ENCODE measurements at regions not wholly inside any gene's neighbourhood (a gene's known extent, or its start where the extent isn't known, plus 50 kb on each side); places are given as distances from the start of the nearest gene placed in this dataset.
"Not testable (repeated sequence)": the region's sequence is repeated elsewhere in the genome, so short reads cannot be mapped to it uniquely, and the experiment has no call there.

GRCh38 chr18:30186245-30186644, 856.3 kb downstream of the DSC3 start:
- H3K4me3 ChIP-seq (ENCODE audit: low read length): no peak overlapping the region
- H3K4me1 ChIP-seq (ENCODE audit: insufficient read depth, low read length): no peaks in the 10 kb centered on the region
- peaks cover 5% of the 10 kb centered on the region for H3K9me3 ChIP-seq (ENCODE audit: low read depth, low read length)
- H3K27me3 ChIP-seq (ENCODE audit: insufficient read depth, low read length): no peaks in the 10 kb centered on the region

DNA sequence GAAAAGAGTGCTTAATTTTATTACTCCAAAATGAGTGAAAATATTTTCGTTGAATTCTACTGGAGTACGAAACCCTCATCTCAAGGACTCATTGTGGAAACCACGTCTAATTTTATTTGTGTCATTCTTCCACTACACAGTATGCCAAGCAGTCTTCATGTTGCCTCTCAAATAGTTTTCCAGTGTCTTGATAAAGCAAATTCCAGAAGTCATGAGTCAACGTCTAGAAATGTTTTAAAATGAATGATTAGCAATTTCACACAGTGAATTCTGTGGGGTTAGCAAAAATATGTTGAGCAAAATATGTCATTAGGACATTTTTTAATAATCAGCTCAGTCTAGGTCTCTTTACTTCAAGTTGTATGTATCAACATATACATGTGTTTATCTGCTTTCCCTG, 865.5 kb downstream of the DSC3 start:
- H3K27me3 ChIP-seq (ENCODE audit: insufficient read depth, low read length): no peaks in the 10 kb centered on the region
- no peaks in the 10 kb centered on the region for H3K9me3 ChIP-seq (ENCODE audit: low read depth, low read length)
- no peak overlapping the region for H3K4me3 ChIP-seq (ENCODE audit: low read length)
- H3K4me1 ChIP-seq (ENCODE audit: insufficient read depth, low read length): no peaks in the 10 kb centered on the region

DNA sequence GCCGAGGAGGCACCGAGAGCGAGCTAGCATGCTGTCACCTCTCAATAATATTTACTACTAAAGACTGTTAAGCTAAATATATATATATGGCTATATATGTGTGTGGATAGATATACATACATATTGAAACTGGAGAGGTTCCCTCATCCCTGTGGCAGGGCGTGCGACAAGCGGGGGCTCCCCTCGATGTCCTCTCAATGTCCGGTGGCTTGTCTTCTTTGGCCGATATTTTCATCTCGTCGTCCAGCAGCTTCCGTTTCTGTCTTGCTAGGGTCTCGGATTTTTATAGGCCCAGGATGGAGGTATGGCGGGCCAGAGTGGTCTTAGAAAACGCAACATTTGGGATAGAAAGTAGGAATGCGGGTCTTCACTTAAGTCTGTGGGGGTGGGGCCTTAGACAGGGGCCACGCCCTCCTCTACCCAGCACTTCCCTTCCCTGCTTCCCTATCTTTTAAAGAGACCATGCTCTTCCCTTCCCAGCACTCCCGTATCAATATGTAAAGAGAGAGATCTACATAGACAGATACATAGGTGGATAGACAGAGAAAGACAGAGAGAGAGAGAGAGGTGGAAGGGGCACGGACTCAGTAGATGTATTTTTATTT, 866.8 kb downstream of the DSC3 start:
- no peaks in the 10 kb centered on the region for H3K27me3 ChIP-seq (ENCODE audit: insufficient read depth, low read length)

DNA sequence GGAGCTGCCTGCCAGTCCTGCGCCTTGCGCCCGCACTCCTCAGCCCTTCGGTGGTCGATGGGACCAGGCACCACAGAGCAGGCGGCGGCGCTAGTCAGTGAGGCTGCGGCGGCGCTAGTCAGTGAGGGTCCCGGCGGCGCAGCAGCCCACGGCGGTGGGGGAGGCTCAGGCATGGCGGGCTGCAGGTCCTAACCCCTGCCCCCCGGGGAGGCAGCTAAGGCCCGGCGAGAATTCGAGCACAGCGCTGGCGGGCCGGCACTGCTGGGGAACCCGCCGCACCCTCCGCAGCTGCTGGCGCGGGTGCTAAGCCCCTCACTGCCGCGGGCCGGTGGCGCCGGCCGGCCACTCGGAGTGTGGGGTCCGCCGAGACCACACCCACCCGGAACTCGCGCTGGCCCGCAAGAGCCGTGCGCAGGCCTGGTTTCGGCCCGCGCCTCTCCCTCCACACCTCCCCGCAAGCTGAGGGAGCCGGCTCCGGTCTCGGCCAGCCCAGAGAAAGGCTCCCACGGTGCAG, 867.4 kb downstream of the DSC3 start:
- H3K4me3 ChIP-seq (ENCODE audit: low read length): no peak overlapping the region
- H3K9me3 ChIP-seq (ENCODE audit: low read depth, low read length): no peaks in the 10 kb centered on the region
- no peaks in the 10 kb centered on the region for H3K27me3 ChIP-seq (ENCODE audit: insufficient read depth, low read length)
- H3K4me1 ChIP-seq (ENCODE audit: insufficient read depth, low read length): no peaks in the 10 kb centered on the region

More for the DNA sequence above, 866.8 kb downstream of the DSC3 start:
- H3K4me3 ChIP-seq (ENCODE audit: low read length): no peak overlapping the region
- no peaks in the 10 kb centered on the region for H3K4me1 ChIP-seq (ENCODE audit: insufficient read depth, low read length)
- H3K9me3 ChIP-seq (ENCODE audit: low read depth, low read length): no peaks in the 10 kb centered on the region

GRCh38 chr18:30163573-30163972, 879.0 kb downstream of the DSC3 start:
- Histone ChIP-seq H3K9me3 (ENCODE audit: low read depth, low read length) (no peaks in the 10 kb centered on the region), H3K4me1 (ENCODE audit: insufficient read depth, low read length) (no peaks in the 10 kb centered on the region), H3K27me3 (ENCODE audit: insufficient read depth, low read length) (no peaks in the 10 kb centered on the region), H3K4me3 (ENCODE audit: low read length) (no peak overlapping the region)

GRCh38 chr18:30160124-30160523, 882.4 kb downstream of the DSC3 start:
- Histone ChIP-seq H3K9me3 (ENCODE audit: low read depth, low read length) (no peaks in the 10 kb centered on the region), H3K4me1 (ENCODE audit: insufficient read depth, low read length) (no peaks in the 10 kb centered on the region), H3K4me3 (ENCODE audit: low read length) (no peak overlapping the region), H3K27me3 (ENCODE audit: insufficient read depth, low read length) (no peaks in the 10 kb centered on the region)

GRCh38 chr18:30150586-30151250, 891.8 kb downstream of the DSC3 start:
- Histone ChIP-seq H3K27me3 (ENCODE audit: insufficient read depth, low read length) (no peaks in the 10 kb centered on the region), H3K4me1 (ENCODE audit: insufficient read depth, low read length) (no peaks in the 10 kb centered on the region), H3K4me3 (ENCODE audit: low read length) (no peak overlapping the region), H3K9me3 (ENCODE audit: low read depth, low read length) (no peaks in the 10 kb centered on the region)

DNA sequence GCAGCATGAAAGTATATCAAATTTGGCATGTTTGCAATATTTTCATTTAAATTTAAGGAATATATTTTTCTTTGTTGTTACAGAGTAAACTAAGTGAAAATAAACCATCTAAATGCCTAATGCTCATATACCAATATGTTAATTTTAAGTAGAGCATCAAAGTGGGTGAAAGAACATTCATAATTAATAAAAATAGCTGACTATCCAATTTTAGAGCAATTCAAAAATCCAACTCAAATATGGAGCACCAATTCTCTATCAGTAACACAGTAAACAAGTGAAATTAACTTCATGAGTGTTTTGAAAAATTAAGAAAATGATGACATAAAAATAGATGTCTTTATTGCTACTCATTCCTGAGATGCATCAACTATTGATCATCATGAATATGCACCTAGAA, 893.0 kb downstream of the DSC3 start:
- H3K27me3 ChIP-seq (ENCODE audit: insufficient read depth, low read length): no peaks in the 10 kb centered on the region
- no peaks in the 10 kb centered on the region for H3K4me1 ChIP-seq (ENCODE audit: insufficient read depth, low read length)
- no peak overlapping the region for H3K4me3 ChIP-seq (ENCODE audit: low read length)
- no peaks in the 10 kb centered on the region for H3K9me3 ChIP-seq (ENCODE audit: low read depth, low read length)

- Histone ChIP-seq H3K9me3 (ENCODE audit: low read depth, low read length) (no peaks in the 10 kb centered on the region), H3K4me3 (ENCODE audit: low read length) (no peak overlapping the region), H3K27me3 (ENCODE audit: insufficient read depth, low read length) (no peaks in the 10 kb centered on the region), H3K4me1 (ENCODE audit: insufficient read depth, low read length) (no peaks in the 10 kb centered on the region)
These were observed 899.7 kb downstream of the DSC3 start for GRCh38 chr18:30142870-30143269.

GRCh38 chr18:30142248-30142647, 900.3 kb downstream of the DSC3 start:
- Histone ChIP-seq H3K9me3 (ENCODE audit: low read depth, low read length) (no peaks in the 10 kb centered on the region), H3K27me3 (ENCODE audit: insufficient read depth, low read length) (no peaks in the 10 kb centered on the region), H3K4me1 (ENCODE audit: insufficient read depth, low read length) (no peaks in the 10 kb centered on the region), H3K4me3 (ENCODE audit: low read length) (no peak overlapping the region)

- H3K27me3 ChIP-seq (ENCODE audit: insufficient read depth, low read length); H3K4me3 ChIP-seq (ENCODE audit: low read length); H3K9me3 ChIP-seq (ENCODE audit: low read depth, low read length); H3K4me1 ChIP-seq (ENCODE audit: insufficient read depth, low read length): not testable (repeated sequence)
These were observed 901.0 kb downstream of the DSC3 start for GRCh38 chr18:30141506-30141905.

DNA sequence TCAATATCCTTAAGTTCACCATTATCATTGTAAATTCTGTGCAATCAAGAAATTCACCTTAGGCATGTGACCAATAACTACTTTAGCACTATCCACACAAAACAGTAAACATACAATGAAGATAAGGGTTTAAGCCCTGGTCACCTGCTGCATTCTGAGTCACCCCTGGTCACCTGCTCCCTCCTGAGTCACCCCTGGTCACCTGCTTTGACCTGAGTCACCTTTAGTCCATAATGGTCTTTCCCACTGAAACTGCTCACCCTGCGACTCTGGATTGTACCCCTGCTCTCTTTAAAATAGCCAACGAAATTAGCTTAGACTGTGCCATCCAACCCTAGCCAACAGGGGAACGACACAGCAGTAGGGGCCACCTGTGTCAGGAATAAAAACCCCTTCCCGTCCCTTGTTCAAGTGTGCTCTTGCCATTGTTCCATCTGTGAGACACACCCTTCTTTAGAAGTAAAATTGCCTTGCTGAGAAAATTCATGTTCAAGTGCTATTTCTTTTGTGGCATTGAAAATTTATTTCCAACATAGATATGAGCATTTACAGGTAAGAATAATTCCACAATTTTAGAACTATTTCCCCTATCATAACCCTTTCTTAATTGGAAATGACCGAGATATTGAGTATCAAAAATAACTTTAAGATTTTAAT, 902.8 kb downstream of the DSC3 start:
- H3K4me3 ChIP-seq (ENCODE audit: low read length): no peak overlapping the region
- no peaks in the 10 kb centered on the region for H3K4me1 ChIP-seq (ENCODE audit: insufficient read depth, low read length)
- no peaks in the 10 kb centered on the region for H3K27me3 ChIP-seq (ENCODE audit: insufficient read depth, low read length)
- H3K9me3 ChIP-seq (ENCODE audit: low read depth, low read length): no peaks in the 10 kb centered on the region

- no peaks in the 10 kb centered on the region for H3K27me3 ChIP-seq (ENCODE audit: insufficient read depth, low read length)
- no peaks in the 10 kb centered on the region for H3K9me3 ChIP-seq (ENCODE audit: low read depth, low read length)
- no peak overlapping the region for H3K4me3 ChIP-seq (ENCODE audit: low read length)
- no peaks in the 10 kb centered on the region for H3K4me1 ChIP-seq (ENCODE audit: insufficient read depth, low read length)
These were observed 906.6 kb downstream of the DSC3 start for GRCh38 chr18:30135938-30136337.

DNA sequence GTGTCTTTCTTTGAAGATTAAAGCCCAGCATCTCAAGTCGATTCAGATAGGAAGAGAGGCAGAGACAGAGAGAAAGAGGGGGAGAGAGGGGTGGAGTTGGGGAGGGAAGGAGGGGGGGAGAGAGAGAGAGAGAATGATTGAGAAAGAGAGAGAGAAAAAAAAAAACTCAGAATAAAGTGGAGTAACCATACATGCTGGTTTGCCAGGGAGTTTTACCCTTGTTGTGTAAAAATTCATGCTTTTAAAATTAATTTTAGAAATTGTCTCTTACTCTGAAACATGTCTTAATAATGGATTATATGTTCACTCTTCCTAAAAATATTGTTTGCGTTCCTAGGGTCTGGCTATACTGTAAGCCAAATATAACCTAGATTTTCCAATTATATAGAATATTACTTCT, 908.5 kb downstream of the DSC3 start:
- no peak overlapping the region for H3K4me3 ChIP-seq (ENCODE audit: low read length)
- H3K27me3 ChIP-seq (ENCODE audit: insufficient read depth, low read length): no peaks in the 10 kb centered on the region

DNA sequence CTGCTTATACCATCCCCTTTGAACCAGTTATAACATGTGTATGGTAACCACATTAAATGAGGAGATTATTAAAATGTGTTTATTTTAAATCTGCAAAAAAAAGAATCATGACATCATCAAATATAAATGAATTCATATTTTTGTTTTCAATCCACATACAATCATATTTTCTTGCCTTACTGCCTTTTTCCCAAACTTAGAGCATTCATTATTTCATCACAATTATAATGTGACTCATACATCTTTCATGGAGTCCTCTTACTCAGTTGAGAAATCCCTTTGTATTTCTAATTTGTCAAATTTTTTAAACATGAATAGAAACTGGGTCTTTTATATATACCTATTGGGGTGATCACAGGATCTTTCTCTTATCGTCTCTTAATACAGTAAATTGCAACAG, 909.6 kb downstream of the DSC3 start:
- H3K27me3 ChIP-seq (ENCODE audit: insufficient read depth, low read length): no peaks in the 10 kb centered on the region
- no peaks in the 10 kb centered on the region for H3K9me3 ChIP-seq (ENCODE audit: low read depth, low read length)
- no peaks in the 10 kb centered on the region for H3K4me1 ChIP-seq (ENCODE audit: insufficient read depth, low read length)
- H3K4me3 ChIP-seq (ENCODE audit: low read length): no peak overlapping the region

More for the DNA sequence above, 908.5 kb downstream of the DSC3 start:
- no peaks in the 10 kb centered on the region for H3K4me1 ChIP-seq (ENCODE audit: insufficient read depth, low read length)
- H3K9me3 ChIP-seq (ENCODE audit: low read depth, low read length): no peaks in the 10 kb centered on the region

Measured in mononuclear cell (primary cell).